ENCODE measurements at regions not wholly inside any gene's neighbourhood (a gene's known extent, or its start where the extent isn't known, plus 50 kb on each side); places are given as distances from the start of the nearest gene placed in this dataset.

DNA sequence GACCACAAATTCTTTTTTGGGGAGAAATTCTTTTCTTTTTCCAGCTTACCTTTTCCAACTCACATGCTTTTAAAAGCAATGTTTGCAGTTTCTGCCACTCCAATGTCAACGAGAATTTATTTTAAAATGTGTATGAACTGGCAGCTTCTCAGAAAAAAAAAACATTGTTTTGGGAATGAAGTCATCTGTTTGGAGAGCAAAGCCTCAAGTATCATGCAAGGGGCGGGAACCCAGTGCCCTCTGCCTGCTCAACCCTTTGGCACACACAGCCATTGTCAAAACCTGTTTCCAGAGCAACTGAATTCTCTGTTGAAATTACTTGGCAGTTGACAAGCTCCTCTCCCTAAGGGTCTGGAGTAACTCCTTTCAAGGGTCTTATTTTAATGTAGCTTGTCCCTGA, 128.5 kb downstream of the QPCT start:
- no peak for DNase-seq

DNA sequence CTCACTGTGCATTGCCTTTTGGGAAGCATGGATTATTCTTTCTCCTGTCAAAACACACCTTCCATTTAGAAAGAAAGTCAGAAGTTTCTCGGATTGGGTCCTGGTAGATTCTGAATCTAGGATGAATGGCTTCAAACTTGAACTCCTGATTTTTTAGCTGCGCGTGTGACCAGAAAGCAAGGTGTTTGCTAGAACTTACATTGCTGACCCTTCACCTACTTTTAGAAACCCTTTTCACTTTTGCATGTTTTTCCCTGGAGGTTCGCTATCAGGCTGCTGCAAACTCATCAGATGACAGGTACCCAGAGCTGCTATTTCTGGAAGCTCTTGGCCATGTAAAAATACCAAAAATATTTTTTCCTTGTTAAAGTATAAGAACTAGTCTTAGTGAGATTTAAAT, 132.0 kb downstream of the QPCT start:
- no peak for DNase-seq

DNA sequence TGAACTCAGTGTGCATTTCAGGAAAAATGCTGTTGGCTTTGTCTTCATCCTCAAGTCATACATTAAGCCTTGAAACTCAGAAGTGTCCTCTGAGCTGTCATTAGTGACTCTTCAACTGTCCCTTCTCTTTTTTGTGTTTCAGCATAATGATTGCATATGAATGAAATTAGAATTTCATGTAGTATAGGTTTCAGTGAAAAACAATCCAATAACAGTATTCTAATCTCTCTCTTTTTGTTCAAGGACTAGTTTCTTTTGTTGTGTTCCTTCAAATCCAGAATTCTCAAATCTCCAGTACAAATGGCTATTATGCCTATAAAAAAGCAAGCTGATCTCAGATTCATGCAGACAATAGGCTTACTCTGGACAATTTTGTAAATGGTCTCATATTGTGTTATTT, 133.5 kb downstream of the QPCT start:
- no peak for DNase-seq

DNA sequence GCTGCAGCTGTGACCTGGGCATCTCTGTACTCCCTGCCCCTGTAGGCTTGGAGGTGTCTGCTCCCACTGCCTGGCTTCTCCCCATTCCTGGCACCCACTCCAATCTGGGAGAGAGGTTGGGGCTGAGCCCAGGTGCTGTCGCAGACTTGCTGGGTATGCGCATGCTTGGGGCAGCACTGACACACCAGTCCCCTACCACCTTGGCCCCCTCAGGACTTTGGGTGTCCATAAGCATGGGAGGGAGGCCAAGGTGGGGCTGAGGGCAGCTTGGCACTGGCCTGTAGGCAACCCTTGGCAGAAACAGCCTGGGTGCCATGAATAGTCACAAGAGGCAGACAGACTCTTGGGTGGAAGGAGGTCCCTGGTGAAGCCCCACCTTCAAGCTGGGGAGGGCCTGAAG, 136.8 kb downstream of the QPCT start:
- no peak for DNase-seq

DNA sequence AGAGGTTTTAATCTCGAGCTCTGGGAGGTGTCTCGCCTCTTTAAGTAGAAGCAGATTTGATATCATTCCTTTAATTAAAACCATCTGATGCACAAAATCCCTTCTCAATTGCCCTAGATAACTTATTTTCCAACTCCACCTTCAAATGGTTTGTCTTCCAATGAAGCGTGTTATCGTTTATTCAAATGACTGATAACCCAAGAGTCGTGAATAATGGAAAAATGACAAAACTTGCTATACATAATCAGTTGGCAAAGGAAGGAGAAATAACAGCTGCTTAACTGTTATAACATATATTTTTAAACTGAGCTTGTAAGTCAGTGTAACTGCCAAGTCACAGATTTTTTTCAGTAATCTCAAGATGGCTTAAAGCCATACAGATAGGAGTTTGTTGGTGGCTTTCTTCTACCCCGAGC, 144.6 kb downstream of the QPCT start:
- DNase-seq: no peak

DNA sequence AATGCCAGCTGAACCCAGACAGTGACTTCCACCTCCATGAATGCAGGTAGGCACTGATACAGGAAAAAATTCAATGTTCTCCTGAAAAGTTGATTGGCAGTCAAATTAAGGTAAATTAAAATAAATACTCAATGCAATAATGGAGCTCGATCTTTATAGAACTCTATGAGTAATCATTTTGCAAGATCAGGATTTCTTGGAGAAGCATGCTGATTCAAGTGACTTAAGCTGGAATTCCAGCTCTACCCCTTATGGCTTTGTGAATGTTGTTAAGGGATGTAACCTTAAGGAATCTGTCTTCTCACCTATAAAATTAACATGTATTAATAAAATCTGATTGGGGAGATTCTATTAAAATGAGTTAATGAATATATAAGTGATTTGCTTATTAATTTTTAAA, 145.1 kb downstream of the QPCT start:
- no peak for DNase-seq

DNA sequence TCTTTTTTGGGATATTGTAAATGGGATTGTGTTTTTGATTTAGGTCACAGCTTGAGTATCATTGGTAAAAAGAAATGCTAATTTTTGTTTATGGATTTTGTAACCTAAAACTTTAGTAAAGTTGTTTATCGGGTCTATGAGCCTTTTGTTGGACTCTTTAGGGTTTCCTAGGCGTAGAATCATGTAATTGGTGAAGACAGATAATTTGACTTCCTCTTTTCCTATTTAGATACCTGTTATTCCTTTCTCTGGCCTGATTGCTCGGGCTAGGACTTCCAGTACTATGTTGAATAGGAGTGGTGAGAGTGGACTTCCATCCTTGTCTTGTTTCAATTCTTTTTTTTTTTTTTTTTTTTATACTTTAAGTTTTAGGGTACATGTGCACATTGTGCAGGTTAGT, 149.0 kb downstream of the QPCT start:
- no peak for DNase-seq

DNA sequence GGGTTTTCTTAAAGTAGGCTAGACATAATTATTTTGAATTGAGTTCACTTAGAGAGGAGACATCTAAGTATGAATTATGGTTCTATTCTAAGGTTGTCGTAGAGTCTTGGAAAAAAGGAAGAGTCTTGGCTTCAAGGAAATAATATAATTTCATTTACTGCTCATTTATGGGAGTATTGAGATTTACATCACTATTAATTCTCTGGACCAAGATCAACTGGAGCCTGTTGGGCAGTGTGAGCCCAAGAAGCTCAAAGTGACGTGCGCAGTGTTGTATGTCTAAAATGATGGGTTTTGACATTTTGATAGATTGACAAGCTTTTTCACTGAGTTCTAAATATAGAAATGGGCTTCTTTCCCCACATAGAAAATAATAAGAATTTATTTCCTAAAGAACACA, 154.7 kb downstream of the QPCT start:
- no peak for DNase-seq

DNA sequence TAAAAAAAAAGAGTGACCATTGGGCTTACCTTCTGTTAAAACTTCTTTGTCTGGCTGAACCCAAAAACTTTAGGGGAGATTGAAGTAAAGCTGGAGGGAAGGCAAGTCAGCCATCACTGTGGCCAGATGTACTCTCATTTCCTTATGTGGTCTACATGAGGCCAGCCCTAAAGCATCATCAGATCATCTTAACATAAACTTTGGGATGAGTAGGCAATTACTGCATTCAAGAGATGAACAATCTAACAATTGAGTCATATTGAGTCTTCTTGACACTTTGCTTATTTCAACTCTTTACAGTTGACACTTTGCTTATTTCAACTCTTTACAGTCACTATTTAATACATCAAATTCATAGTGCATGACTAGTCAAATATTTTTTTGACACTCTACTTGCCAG, 155.6 kb downstream of the QPCT start:
- no peak for DNase-seq

DNA sequence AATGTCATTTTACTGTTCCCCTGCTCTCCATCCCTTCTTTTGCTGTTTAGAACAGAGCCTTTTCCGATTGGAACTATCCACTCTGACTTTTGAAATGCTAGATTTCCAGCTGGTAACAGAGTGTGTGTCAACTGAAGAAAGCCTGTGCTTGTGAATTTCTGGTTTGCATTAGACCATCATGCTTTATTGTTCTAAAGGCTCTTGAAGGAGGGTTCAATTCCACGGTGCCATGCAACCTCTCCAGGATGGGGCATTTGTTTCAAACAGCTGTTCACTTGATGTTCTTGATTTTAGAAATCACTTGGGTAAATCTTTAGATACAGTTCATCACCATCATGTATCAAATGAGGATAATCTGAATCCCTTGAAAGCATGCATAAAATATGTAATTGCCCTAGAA, 156.7 kb downstream of the QPCT start:
- no peak for DNase-seq

DNA sequence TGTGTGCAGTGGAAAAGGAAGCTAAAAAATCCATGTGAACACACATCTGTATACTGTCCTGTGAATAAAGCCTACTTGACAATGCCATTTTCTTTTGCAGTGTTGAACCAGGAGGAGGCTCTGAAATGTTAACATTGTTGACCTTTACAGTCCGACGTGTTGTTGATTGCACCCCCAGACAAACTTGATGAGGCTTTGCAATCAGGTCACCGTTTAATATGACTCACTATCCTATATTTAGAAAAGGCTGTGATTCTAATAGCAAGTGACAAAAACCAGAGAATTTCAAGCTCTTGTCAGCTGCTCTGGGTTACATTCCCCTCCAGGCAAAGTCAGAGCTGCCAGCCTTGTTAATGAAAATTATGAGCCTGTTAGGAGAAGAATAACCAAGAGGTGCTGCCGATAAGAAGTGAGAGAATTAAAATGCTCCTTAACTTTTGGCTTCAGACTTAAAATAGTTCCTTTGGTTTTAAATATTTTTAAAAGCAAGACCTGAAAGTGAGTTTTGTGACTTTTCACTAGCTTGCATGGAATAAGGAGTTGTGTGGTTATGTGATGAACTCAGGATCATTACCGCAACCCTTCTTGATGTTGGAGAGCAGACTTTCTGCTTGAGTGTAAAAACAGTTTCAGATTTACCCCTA, 162.1 kb downstream of the QPCT start:
- no peak for DNase-seq

DNA sequence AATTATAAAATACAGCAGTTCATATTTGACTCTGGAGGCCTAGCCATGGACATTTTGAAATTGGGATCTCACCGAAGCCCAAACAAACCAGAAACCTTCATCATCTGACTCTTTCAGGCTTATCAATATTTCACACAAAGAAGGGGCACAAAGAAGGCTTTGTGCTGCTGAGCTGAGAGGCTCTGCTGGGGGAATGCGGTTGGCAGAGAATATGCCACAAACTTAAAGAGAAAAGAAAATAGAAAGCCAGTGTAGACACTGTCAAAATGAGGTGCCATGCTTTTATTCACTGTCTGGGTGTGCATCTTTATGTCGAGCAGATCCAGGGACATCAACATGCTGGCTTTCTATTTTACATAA, 162.6 kb downstream of the QPCT start:
- no peak for DNase-seq

DNA sequence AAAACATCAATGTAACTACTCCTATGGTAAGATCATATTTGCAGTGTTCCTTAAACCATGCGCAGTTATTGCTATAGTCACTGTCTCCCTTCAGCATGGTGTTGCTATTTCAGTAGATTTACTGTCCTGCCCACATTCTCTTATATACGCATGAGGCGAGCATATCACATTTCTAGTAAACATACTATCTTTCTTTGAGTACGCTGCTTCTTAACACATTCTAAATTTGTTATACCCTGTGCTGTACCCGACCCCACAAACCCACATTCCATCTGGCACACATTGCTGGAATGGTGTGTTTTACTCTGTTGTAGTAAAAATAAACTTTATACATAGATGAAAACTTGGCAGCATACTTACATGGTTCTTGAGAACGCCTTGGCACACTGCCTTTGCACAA, 163.3 kb downstream of the QPCT start:
- no peak for DNase-seq

DNA sequence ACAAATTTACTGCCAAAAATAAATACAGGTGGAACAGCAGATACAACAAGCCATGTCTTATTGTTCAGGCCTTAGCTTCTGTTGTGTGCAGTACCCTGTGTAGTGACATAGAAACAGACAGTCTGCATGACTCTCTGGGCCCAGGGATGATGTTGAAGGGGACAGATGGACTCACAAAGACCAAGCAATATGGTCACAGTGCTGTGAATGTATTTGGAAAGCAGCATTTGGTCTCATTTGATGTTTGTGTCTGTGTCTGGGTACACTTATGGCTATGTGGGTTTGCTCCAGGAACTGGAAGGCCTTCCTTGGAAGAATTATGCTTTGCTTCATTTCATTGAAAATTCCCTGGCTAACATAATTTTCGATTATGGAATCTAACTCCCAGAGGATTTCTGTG, 158.5 kb downstream of the CDC42EP3 start:
- DNase-seq: no peak

DNA sequence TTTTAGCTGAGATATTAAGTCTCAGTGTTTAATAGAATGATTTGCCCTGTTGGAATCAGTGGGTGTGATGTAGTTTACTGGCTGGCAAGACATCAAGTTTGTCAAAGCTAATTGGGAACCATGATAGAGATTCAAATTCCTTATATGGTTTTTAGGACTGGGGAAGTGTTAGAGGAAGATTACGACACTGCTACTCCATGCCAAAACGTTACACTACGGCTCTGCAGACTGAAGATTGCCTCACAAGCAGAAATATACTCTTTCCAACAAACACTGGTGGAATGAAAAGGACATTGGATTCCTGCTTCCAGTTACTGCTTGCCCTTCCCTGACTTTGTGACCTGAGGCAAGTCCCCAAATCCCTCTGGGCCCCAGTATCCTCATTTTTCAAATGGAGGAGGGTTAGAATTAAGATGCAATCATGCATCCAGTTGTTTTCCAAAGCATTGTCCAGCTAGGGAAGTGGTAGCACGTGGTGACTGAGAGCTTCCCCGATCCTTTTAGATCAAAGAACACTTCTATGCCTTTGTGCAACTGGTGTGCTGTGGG, 147.6 kb downstream of the CDC42EP3 start:
- peak; percentile 66 for DNase-seq

DNA sequence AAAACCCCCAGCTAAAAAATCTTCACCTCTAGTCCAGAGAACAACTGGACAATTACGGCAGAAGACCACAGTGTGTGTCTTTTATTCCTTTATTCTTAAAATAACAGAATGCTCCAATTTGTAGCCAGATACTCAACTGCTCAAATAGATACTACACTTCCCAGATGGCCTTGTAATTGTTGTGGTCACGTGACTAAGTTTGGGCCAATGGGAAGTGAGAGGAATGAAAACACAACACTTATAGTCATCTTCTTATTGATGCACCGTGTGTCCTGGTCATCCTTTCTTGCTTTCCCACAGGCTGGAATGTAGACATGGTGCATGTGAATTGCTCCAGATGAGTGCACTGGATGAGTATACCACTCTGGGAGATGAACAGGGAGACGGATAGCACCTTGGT, 145.1 kb downstream of the CDC42EP3 start:
- no peak for DNase-seq

DNA sequence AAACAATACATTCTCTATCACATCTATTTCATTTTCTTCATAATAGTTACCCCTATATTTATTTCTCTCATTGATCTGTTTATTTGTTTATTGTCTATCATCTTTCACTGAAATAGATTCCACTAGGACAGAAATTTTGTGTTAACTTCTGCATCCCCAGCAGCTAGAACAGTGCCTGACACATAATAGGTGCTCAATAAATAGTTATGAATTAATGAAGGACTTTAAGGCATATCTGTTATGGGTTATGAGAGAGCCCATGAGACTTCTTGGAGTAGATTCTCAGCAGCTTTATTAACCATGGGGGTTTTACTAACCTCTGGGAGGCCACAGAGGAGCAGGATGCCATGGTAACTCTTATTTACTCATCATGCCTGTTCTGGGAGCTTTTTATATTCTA, 144.6 kb downstream of the CDC42EP3 start:
- no peak for DNase-seq

DNA sequence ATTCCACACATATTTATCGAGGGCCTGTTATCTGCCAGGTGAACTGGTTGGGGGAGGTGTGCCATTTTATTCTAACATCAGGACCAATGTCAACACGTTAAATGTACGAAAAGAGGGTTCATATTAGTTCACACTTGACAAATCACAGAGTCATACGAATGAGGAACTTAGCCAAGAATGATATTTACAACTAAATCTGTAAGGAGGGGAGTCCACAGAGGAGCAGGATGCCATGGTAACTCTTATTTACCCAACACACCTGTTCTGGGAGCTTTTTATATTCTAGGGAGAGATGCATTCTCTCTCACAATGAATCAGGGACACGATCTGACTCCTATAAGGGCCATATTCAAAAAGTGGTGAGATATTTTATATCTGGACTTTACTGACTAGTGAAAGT, 144.1 kb downstream of the CDC42EP3 start:
- DNase-seq: no peak

DNA sequence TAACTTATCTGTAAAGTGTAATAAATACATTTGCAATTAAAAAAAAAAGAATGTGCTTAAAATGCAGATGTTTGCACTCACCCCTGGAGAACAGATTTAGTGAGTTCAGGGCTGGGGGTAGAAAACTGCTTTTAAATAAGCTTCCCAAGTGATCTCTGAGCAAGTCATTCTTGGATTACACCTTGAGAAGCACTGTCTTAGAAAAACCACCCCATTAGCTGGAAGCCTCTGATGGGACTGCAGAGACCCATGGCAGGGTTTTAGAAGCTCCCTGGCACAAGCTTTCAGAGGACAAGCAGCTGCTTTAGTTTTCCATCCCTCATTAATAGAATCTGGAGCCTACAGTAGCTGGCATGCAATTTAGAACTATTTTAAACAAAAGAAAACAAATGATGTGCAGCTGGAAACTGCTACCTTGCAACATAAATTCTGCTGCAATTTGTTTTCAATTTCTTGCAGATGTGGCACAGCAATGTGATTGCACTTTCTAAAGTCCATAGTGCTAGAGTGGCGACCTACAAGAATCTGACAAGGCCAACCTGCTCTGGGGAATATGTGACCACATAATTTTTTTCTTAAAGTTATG, 141.5 kb downstream of the CDC42EP3 start:
- no peak for DNase-seq

DNA sequence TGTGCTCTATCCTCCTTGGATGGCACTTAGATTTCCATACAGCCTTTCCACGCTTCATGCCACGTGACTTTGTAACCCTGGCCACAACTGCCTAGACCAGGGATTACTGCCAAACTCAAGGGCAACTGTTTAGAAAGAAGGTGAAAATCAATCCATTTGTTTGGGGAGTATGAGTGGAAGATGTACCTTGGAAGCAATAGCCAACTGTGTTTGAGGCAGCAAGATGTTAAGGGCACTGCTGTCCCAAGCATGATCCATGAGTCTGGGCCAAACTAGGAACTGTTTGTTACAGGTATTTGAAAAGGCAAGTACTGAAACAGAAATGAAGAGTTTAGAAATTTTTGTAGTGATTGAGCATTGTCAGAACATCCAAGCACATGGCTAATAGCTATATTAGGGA, 138.9 kb downstream of the CDC42EP3 start:
- DNase-seq: no peak

DNA sequence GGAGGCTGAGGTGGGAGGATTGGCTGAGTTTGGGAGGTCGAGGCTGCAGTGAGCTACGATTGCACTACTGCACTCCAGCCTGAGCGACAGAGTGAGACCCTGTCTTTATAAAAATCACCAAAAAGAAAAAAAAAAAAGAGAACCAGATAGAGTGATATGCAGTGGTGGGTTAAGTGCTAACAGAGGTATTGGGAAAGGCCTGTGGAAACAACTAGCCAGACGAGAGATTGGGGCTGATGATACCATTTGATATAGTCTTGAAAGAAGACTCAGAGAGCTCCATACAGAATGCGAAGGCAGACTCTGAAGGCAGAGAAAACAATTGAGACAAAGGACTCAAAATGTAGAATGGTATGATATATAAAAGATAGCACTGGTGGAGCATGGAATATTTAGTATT, 134.1 kb downstream of the CDC42EP3 start:
- DNase-seq: no peak

DNA sequence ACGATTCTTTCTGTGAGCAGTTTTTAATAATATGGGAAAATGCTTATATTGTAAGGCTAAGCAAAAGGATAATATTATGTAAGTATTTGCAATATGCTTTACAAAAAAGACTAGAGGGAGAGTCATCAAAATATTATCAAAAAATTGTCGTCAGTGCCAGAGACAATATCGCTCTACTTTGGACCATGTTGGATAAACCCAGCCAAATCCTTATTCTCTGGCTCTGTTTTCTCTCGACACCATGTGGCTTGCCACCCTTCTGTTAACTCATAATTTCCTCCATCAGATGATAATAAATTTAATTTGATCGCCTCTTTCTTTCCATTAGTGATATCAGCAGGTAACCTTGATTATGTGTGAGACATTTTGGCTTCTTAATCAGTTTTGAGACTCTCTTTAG, 129.9 kb downstream of the CDC42EP3 start:
- no peak for DNase-seq

DNA sequence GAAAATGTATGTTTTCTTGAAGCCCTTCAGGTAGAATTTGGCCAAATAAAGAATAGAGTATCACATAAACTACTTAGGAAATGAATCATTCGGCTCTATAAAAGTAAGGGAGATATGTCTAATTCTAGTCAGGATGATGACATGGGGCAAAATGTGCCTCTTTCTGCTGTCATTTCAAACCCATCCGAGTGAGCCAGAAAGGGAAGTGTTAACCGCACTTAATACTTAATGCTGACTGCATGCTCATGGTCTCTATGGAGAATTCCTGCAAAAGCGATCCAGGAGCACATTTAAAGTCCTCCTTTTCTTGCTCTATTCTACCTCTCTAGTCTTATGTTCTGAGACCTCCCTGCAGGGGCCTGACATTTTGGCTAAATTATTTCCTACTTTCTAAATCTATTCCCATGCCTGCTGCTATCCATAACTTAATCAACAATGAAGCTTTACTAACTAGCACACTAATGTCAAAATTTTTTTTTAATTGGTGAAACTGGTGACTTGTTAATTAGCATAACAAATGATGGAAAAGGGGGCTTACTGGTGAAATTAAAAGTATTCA, 127.4 kb downstream of the CDC42EP3 start:
- no peak for DNase-seq

DNA sequence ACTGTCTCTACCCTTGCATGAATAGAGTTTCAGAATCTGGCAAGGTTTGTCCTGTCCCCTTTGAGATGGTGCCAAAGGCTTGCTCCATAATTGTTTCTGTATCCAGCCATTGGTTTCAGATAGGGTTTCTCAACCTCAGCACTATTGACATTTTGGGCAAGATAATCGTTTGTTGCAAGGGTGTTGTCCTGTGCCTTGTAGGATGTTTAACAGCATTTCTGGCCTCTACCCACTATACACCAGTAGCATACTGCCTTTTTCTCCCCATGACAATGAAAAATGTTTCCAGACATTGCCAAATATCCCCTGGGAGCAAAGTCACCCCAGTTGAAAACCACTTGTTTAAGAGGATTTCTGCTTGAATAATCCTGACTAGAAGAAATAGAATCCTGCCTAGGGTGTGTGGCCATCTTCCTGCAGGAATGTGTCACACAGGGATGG, 126.8 kb downstream of the CDC42EP3 start:
- no peak for DNase-seq

DNA sequence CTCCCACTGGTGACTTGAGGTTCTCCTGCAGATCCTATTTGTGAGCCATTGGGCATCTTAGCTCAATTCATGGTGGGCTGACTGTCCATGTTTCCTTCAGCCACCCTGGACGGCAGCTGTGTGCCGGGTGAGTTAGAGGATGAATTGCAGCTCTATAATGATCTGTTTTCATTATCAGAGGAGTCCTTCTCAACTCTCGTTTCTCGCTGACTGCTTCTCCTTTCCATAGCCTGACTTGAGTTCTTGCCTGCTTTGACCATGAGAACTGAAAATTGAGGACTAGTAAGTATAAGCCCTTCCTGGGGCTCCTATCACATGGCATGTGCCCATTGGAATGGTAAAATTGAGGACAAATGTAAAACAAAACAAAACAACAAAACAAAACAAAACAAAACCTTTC, 121.8 kb downstream of the CDC42EP3 start:
- DNase-seq: no peak
